Right atrium auricular region (tissue), 2 donors: ENCODE measurements at regions not wholly inside any gene's neighbourhood (a gene's known extent, or its start where the extent isn't known, plus 50 kb on each side); places are given as distances from the start of the nearest gene placed in this dataset.

Experiments used
- DNase-seq: peaks from one replicate; pipeline ENCODE4 v3.0.0-alpha.2; 2019; ENCODE audit warnings: low spot score
- H3K27ac ChIP-seq, 2 donors: fragments of 200-600 bp; sonication (generic); 1 replicate in 1 of 2; 2 replicates in 1 of 2; pipeline ENCODE4 v1.5.1; 2016 to 2019
- H3K27me3 ChIP-seq, 2 donors: fragments of 200-600 bp; sonication (generic); one replicate each; pipeline versions ENCODE4 v1.5.1 to v1.6.0; 2017 to 2019
- H3K36me3 ChIP-seq: fragments of 200-600 bp; sonication (generic); one replicate; pipeline ENCODE4 v1.5.1; 2016
- H3K4me1 ChIP-seq, 2 donors: fragments of 200-600 bp; sonication (generic); one replicate each; pipeline versions ENCODE4 v1.5.1 to v1.6.0; 2017 to 2019
- H3K4me3 ChIP-seq, 2 donors: fragments of 200-600 bp; sonication (generic); 1 replicate in 1 of 2; 2 replicates in 1 of 2; pipeline ENCODE4 v1.5.1; 2017 to 2019; ENCODE audit warnings: mild to moderate bottlenecking in 1 of 2, moderate library complexity in 1 of 2
- H3K9me3 ChIP-seq, 2 donors: fragments of 200-600 bp; sonication (generic); one replicate each; pipeline ENCODE4 v1.5.1; 2019
- CTCF ChIP-seq, 2 donors: fragments of 200-600 bp; sonication (generic); IDR thresholded peaks; one replicate each; pipeline ENCODE4 v1.5.1; 2019; ENCODE audit warnings: antibody characterized with exemption in 2 of 2

- H3K27ac ChIP-seq: no peak overlapping the region
- H3K36me3 ChIP-seq: no peaks in the 10 kb centered on the region
- H3K9me3 ChIP-seq: no peaks in the 10 kb centered on the region
- H3K4me1 ChIP-seq: no peaks in the 10 kb centered on the region
- no peak overlapping the region for H3K4me3 ChIP-seq
- H3K27me3 ChIP-seq: no peaks in the 10 kb centered on the region
- no peak for TF ChIP-seq CTCF (IDR thresholded peaks at IDR 0.05)
- DNase-seq: no peak
Measured at GRCh38 chr7:35348611-35349400, 94.9 kb upstream of the TBX20 start.

GRCh38 chr7:35342786-35343185 is 88.9 kb upstream of the TBX20 start:
- no peaks in the 10 kb centered on the region for H3K4me1 ChIP-seq
- H3K9me3 ChIP-seq: no peaks in the 10 kb centered on the region
- no peak for TF ChIP-seq CTCF (IDR thresholded peaks at IDR 0.05)
- no peak overlapping the region for H3K27ac ChIP-seq
- no peak for DNase-seq
- no peaks in the 10 kb centered on the region for H3K27me3 ChIP-seq
- H3K4me3 ChIP-seq: no peak overlapping the region
- no peaks in the 10 kb centered on the region for H3K36me3 ChIP-seq

GRCh38 chr7:35339811-35340210 is 85.9 kb upstream of the TBX20 start:
- H3K9me3 ChIP-seq: no peaks in the 10 kb centered on the region
- H3K27me3 ChIP-seq: no peaks in the 10 kb centered on the region
- no peak overlapping the region for H3K4me3 ChIP-seq
- no peak for DNase-seq
- peaks cover 0 to 7% of the 10 kb centered on the region in 2 donors for H3K4me1 ChIP-seq
- TF ChIP-seq CTCF (IDR thresholded peaks at IDR 0.05): no peak
- no peaks in the 10 kb centered on the region for H3K36me3 ChIP-seq
- H3K27ac ChIP-seq: no peak overlapping the region

- Histone ChIP-seq H3K36me3 (no peaks in the 10 kb centered on the region), H3K27me3 (no peaks in the 10 kb centered on the region), H3K27ac (peak overlapping the region in 1 of 2 donors; percentile 51), H3K4me1 (peaks cover 0 to 26% of the 10 kb centered on the region in 2 donors), H3K9me3 (no peaks in the 10 kb centered on the region), H3K4me3 (no peak overlapping the region)
- no peak for TF ChIP-seq CTCF (IDR thresholded peaks at IDR 0.05)
- no peak for DNase-seq
Measured at GRCh38 chr7:35336444-35336843, 82.5 kb upstream of the TBX20 start.

GRCh38 chr7:35334506-35334905 is 80.6 kb upstream of the TBX20 start:
- no peak for DNase-seq
- Histone ChIP-seq H3K4me3 (no peak overlapping the region), H3K9me3 (no peaks in the 10 kb centered on the region), H3K4me1 (peaks cover 0 to 26% of the 10 kb centered on the region in 2 donors), H3K27me3 (no peaks in the 10 kb centered on the region), H3K27ac (peak overlapping the region in 1 of 2 donors; percentile 55), H3K36me3 (no peaks in the 10 kb centered on the region)
- no peak for TF ChIP-seq CTCF (IDR thresholded peaks at IDR 0.05)

- no peak overlapping the region for H3K4me3 ChIP-seq
- H3K4me1 ChIP-seq: peaks cover 0 to 26% of the 10 kb centered on the region in 2 donors
- H3K27me3 ChIP-seq: no peaks in the 10 kb centered on the region
- H3K27ac ChIP-seq: peak overlapping the region in 1 of 2 donors; percentile 55
- H3K9me3 ChIP-seq: no peaks in the 10 kb centered on the region
- TF ChIP-seq CTCF (IDR thresholded peaks at IDR 0.05): no peak
- DNase-seq: no peak
- H3K36me3 ChIP-seq: no peaks in the 10 kb centered on the region
Measured at GRCh38 chr7:35333265-35333664, 79.4 kb upstream of the TBX20 start.
